H9 (cell line): ENCODE measurements at regions not wholly inside any gene's neighbourhood (a gene's known extent, or its start where the extent isn't known, plus 50 kb on each side); places are given as distances from the start of the nearest gene placed in this dataset.

Experiments
- DNase-seq: peaks from one replicate; pipeline ENCODE4 v3.0.0-alpha.2; 2017
- H2AFZ ChIP-seq: one replicate; pipeline ENCODE4 v1.6.1; 2013; ENCODE audit warnings: mild to moderate bottlenecking, low read length, control low read depth, moderate library complexity
- H2AK5ac ChIP-seq: 2 replicates; pipeline ENCODE4 v1.6.1; 2013; ENCODE audit warnings: low read length, control low read depth, mixed read lengths; ENCODE audit not compliant: insufficient read length
- H2BK120ac ChIP-seq: one replicate; pipeline ENCODE4 v1.6.1; 2013; ENCODE audit warnings: low read depth, mild to moderate bottlenecking, low read length, control low read depth, inconsistent platforms; ENCODE audit not compliant: poor library complexity, severe bottlenecking
- H2BK12ac ChIP-seq: 2 replicates; pipeline ENCODE4 v1.6.1; 2013; ENCODE audit warnings: low read length, control low read depth, mixed read lengths, low read depth; ENCODE audit not compliant: insufficient read length
- H2BK15ac ChIP-seq: 2 replicates; pipeline ENCODE4 v1.6.1; 2013; ENCODE audit warnings: low read depth, low read length, control low read depth
- H2BK20ac ChIP-seq: one replicate; pipeline ENCODE4 v1.6.1; 2013; ENCODE audit warnings: low read depth, mild to moderate bottlenecking, low read length, control low read depth, inconsistent platforms; ENCODE audit not compliant: poor library complexity, severe bottlenecking
- H2BK5ac ChIP-seq: 2 replicates; pipeline ENCODE4 v1.6.1; 2013; ENCODE audit warnings: low read length, control low read depth, mixed read lengths; ENCODE audit not compliant: insufficient read length
- H3K14ac ChIP-seq: 2 replicates; pipeline ENCODE4 v1.6.1; 2013; ENCODE audit warnings: low read length, control low read depth; ENCODE audit not compliant: insufficient read depth
- H3K18ac ChIP-seq: 2 replicates; pipeline ENCODE4 v1.6.1; 2013; ENCODE audit warnings: low read depth, mild to moderate bottlenecking, mixed read lengths, low read length, control low read depth; ENCODE audit not compliant: insufficient read length
- H3K23ac ChIP-seq: 2 replicates; pipeline ENCODE4 v1.6.1; 2013; ENCODE audit warnings: low read length, control low read depth, mixed read lengths, low read depth; ENCODE audit not compliant: insufficient read length
- H3K23me2 ChIP-seq: 2 replicates; pipeline ENCODE4 v1.6.1; 2013; ENCODE audit warnings: low read depth, mild to moderate bottlenecking, mixed read lengths, low read length, control low read depth; ENCODE audit not compliant: insufficient read length, poor library complexity, severe bottlenecking
- H3K27ac ChIP-seq: 2 replicates; pipeline ENCODE4 v1.5.1; 2013; ENCODE audit warnings: low read length, control low read depth, mixed read lengths, low read depth; ENCODE audit not compliant: insufficient read length
- H3K27me3 ChIP-seq: 2 replicates; pipeline ENCODE4 v1.6.1; 2013; ENCODE audit warnings: low read length, control low read depth, inconsistent platforms; ENCODE audit not compliant: insufficient read depth
- H3K4ac ChIP-seq: 2 replicates; pipeline ENCODE4 v1.6.1; 2013; ENCODE audit warnings: low read depth, mild to moderate bottlenecking, control low read depth, inconsistent platforms, low read length, moderate library complexity
- H3K4me1 ChIP-seq: 2 replicates; pipeline ENCODE4 v1.6.1; 2013; ENCODE audit warnings: low read length, control low read depth, inconsistent platforms; ENCODE audit not compliant: insufficient read depth
- H3K4me2 ChIP-seq: 2 replicates; pipeline ENCODE4 v1.6.1; 2013; ENCODE audit warnings: low read length, control low read depth, mixed read lengths; ENCODE audit not compliant: insufficient read length, insufficient read depth
- H3K56ac ChIP-seq: 2 replicates; pipeline ENCODE4 v1.6.1; 2013; ENCODE audit warnings: low read depth, mild to moderate bottlenecking, mixed read lengths, low read length, control low read depth; ENCODE audit not compliant: insufficient read length
- H3K79me1 ChIP-seq: 2 replicates; pipeline ENCODE4 v1.6.1; 2013; ENCODE audit warnings: low read depth, mild to moderate bottlenecking, moderate library complexity, low read length, control low read depth, inconsistent platforms; ENCODE audit not compliant: insufficient read depth, poor library complexity, severe bottlenecking
- H3K79me2 ChIP-seq: 2 replicates; pipeline ENCODE4 v1.6.1; 2013; ENCODE audit warnings: low read length, control low read depth, inconsistent platforms; ENCODE audit not compliant: insufficient read depth
- H3K9ac ChIP-seq: 2 replicates; pipeline ENCODE4 v1.6.1; 2013; ENCODE audit warnings: low read length, control low read depth, mixed read lengths; ENCODE audit not compliant: insufficient read length; ENCODE audit errors: extremely low read depth
- H3K9me3 ChIP-seq: one replicate; pipeline ENCODE4 v1.6.1; 2013; ENCODE audit warnings: low read depth, low read length, inconsistent platforms; ENCODE audit not compliant: control insufficient read depth
- H3T11ph ChIP-seq: one replicate; pipeline ENCODE4 v1.6.1; 2013; ENCODE audit warnings: mild to moderate bottlenecking, low read length, control low read depth, inconsistent platforms
- H4K20me1 ChIP-seq: one replicate; pipeline ENCODE4 v1.6.1; 2013; ENCODE audit not compliant: control insufficient read depth, insufficient read length, insufficient read depth
- H4K5ac ChIP-seq: 2 replicates; pipeline ENCODE4 v1.6.1; 2013; ENCODE audit warnings: low read depth, mild to moderate bottlenecking, mixed read lengths, low read length, control low read depth; ENCODE audit not compliant: insufficient read length
- H4K8ac ChIP-seq: replicated peaks from 2 replicates; pipeline ENCODE4 v1.6.1; 2013; ENCODE audit warnings: low read length, control low read depth, mixed read lengths, low read depth; ENCODE audit not compliant: insufficient read length
- H4K91ac ChIP-seq: 2 replicates; pipeline ENCODE4 v1.6.1; 2013; ENCODE audit warnings: low read depth, mild to moderate bottlenecking, moderate library complexity, mixed read lengths, low read length, control low read depth; ENCODE audit not compliant: insufficient read length
- H3K27ac Mint-ChIP-seq, 3 experiments: 2 replicates in 2 of 3; 3 replicates in 1 of 3; pipeline ENCODE4 v1.8.0; 2020 to 2021; ENCODE audit warnings: mixed read lengths in 3 of 3, mild to moderate bottlenecking in 1 of 3, moderate library complexity in 1 of 3
- H3K27me3 Mint-ChIP-seq: 2 replicates; pipeline ENCODE4 v1.8.0; 2021; ENCODE audit warnings: low read depth, mild to moderate bottlenecking, moderate library complexity, mixed read lengths
- H3K36me3 Mint-ChIP-seq, 3 experiments: 2 replicates in 2 of 3; 3 replicates in 1 of 3; pipeline ENCODE4 v1.8.0; 2020 to 2021; ENCODE audit warnings: low read depth in 3 of 3, mixed read lengths in 3 of 3; ENCODE audit not compliant: insufficient read depth in 1 of 3
- H3K4me1 Mint-ChIP-seq, 2 experiments: 2 replicates each; pipeline ENCODE4 v1.8.0; 2020; ENCODE audit warnings: mixed read lengths in 2 of 2
- H3K4me3 Mint-ChIP-seq, 2 experiments: 2 replicates in 1 of 2; 3 replicates in 1 of 2; pipeline ENCODE4 v1.8.0; 2020 to 2021; ENCODE audit warnings: mild to moderate bottlenecking in 2 of 2, mixed read lengths in 2 of 2, moderate library complexity in 1 of 2
- H3K9me3 Mint-ChIP-seq, 2 experiments: 2 replicates in 1 of 2; 3 replicates in 1 of 2; pipeline ENCODE4 v1.8.0; 2020; ENCODE audit warnings: mild to moderate bottlenecking in 2 of 2, mixed read lengths in 2 of 2, moderate library complexity in 1 of 2
- WGBS: extraction: QIAGEN DNeasy Blood & Tissue Kit; methylation state at CpG from one replicate; pipeline ENCODE4 v1.1.7; 2013; ENCODE audit warnings: missing lambda C conversion rate, low lambda C conversion rate, mixed read lengths; ENCODE audit not compliant: insufficient read length; ENCODE audit errors: extremely low coverage; 5-methylcytosine and 5-hydroxymethylcytosine counted together
- TF ChIP-seq, protein P1 (sequence below): fragments of 200-600 bp; sonication (generic); conservative IDR thresholded peaks from 3 replicates; pipeline ENCODE4 v1.8.0; 2021; ENCODE audit warnings: antibody characterized with exemption, mild to moderate bottlenecking

DNA sequence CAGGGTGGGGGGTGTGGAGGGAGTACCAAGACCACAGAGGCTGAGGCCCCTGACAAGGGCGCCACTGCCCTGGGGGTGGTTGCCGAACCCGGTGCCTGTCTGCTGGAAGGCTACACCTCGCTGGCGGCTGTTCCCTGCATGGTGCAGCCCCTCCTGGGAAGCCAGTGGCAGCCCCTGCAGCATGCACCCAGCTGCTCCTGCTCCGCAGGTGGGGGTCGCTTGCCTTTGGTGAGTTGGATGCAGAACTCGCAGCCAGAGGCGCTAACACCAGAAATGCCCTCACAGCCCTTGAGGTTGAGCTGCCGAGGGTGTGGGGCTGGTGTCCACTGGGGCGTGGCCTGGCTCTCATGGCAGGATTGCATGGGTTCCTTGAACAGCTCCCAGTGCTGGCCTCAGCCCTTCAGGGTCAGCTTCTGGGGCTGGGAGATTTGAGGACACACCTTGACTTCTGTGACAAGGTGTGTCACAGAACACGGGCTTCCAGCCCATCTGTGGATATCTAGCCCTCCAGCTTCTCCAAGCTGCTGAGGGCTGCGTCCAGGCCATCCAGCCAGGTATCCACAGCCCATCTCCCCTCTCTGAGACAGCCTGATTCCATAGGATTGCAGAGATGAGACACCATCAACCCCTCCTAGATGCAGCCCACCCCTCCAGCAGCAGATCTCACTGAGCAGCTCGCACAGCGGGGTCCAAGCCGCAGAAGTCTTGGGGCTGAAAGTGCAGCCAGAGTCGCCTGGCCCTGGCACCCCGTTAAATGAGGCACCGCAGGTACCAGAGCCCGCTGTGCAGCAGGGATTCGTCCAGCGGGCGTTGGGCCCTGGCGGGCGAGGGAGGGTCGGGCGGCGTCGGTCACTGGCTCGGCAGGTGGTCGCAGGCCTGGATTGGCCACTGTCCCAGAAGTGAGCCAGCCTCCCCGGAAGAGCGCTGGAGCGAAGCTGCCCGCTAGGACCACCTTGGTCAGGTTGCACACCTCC is 586.3 kb downstream of the KCNJ18 start:
- DNase-seq = peak; percentile 16
- peaks cover 28% of the 10 kb centered on the region for H3K9me3 ChIP-seq
- no CpG with 5 or more reads among the region's 35 CpGs for WGBS
- peaks cover 2% of the 10 kb centered on the region; the same call in 1 of the 2 replicates for H3K27me3 Mint-ChIP-seq
- no peaks in the 10 kb centered on the region for H3K79me1 ChIP-seq
- H3K18ac ChIP-seq = no peak overlapping the region
- no peak overlapping the region for H3K27ac ChIP-seq
- H3K79me2 ChIP-seq = no peaks in the 10 kb centered on the region
- H3K9me3 Mint-ChIP-seq = peaks cover 79 to 81% of the 10 kb centered on the region in 2 experiments
- TF ChIP-seq, protein P1, sequence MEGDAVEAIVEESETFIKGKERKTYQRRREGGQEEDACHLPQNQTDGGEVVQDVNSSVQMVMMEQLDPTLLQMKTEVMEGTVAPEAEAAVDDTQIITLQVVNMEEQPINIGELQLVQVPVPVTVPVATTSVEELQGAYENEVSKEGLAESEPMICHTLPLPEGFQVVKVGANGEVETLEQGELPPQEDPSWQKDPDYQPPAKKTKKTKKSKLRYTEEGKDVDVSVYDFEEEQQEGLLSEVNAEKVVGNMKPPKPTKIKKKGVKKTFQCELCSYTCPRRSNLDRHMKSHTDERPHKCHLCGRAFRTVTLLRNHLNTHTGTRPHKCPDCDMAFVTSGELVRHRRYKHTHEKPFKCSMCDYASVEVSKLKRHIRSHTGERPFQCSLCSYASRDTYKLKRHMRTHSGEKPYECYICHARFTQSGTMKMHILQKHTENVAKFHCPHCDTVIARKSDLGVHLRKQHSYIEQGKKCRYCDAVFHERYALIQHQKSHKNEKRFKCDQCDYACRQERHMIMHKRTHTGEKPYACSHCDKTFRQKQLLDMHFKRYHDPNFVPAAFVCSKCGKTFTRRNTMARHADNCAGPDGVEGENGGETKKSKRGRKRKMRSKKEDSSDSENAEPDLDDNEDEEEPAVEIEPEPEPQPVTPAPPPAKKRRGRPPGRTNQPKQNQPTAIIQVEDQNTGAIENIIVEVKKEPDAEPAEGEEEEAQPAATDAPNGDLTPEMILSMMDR = no peak
- H3K23ac ChIP-seq = no peak overlapping the region
- no peaks in the 10 kb centered on the region for H3K4me1 Mint-ChIP-seq
- H3K27me3 ChIP-seq = no peaks in the 10 kb centered on the region
- no peak overlapping the region for H3T11ph ChIP-seq
- no peak overlapping the region for H3K4me2 ChIP-seq
- H3K4ac ChIP-seq = no peak overlapping the region
- no peak overlapping the region for H2BK20ac ChIP-seq
- no peak overlapping the region for H2AFZ ChIP-seq
- no peak overlapping the region for H3K4me3 Mint-ChIP-seq
- H3K23me2 ChIP-seq = no peaks in the 10 kb centered on the region
- H4K91ac ChIP-seq = no peak overlapping the region
- no peak overlapping the region for H3K56ac ChIP-seq
- H3K36me3 Mint-ChIP-seq = peaks cover 9 to 22% (median 12%) of the 10 kb centered on the region in 3 experiments
- no peak overlapping the region for H4K5ac ChIP-seq
- H4K20me1 ChIP-seq = no peaks in the 10 kb centered on the region
- no peak overlapping the region for H3K14ac ChIP-seq
- H3K9ac ChIP-seq = no peak overlapping the region
- H2BK5ac ChIP-seq = no peak overlapping the region
- H3K27ac Mint-ChIP-seq = no peak overlapping the region
- no peak overlapping the region for H2BK12ac ChIP-seq
- H3K4me1 ChIP-seq = no peaks in the 10 kb centered on the region
- H2BK120ac ChIP-seq = no peak overlapping the region
- no peak overlapping the region for H4K8ac ChIP-seq
- no peak overlapping the region for H2AK5ac ChIP-seq
- H2BK15ac ChIP-seq = no peak overlapping the region
